ENCODE measurements at regions not wholly inside any gene's neighbourhood (a gene's known extent, or its start where the extent isn't known, plus 50 kb on each side); places are given as distances from the start of the nearest gene placed in this dataset.

- peak overlapping the region; percentile 60 for H2AFZ ChIP-seq (ENCODE audit: low read depth, low read length)
- ATAC-seq (ENCODE audit: insufficient read depth, low read depth) (peak; percentile 78), DNase-seq (peak; percentile 11)
- no peaks in the 10 kb centered on the region for H3K9me3 ChIP-seq (ENCODE audit: insufficient read depth, low read length, severe bottlenecking)
- H3K4me2 ChIP-seq (ENCODE audit: insufficient read depth, low read length) = peak overlapping the region; percentile 15
- H3K27ac ChIP-seq (ENCODE audit: low read length) = peak overlapping the region; percentile 65
- H3K4me1 ChIP-seq (ENCODE audit: insufficient read depth, low read length) = peaks cover 42% of the 10 kb centered on the region
- H3K36me3 ChIP-seq (ENCODE audit: insufficient read depth, low read length) = no peaks in the 10 kb centered on the region
- H3K9ac ChIP-seq (ENCODE audit: low read depth, low read length) = peak overlapping the region; percentile 30; the same call in 1 of the 2 replicates
- no peak overlapping the region for H3K4me3 ChIP-seq (ENCODE audit: low read depth in 1 of 2, low read length in 2 of 2)
- TF ChIP-seq EZH2 (IDR thresholded peaks at IDR 0.05; ENCODE audit: borderline replicate concordance, low read depth, low read length, severe bottlenecking) (no peak), CTCF (IDR thresholded peaks at IDR 0.05; ENCODE audit: borderline replicate concordance, extremely low read depth, low read length, poor library complexity, severe bottlenecking) (no peak)
- no peaks in the 10 kb centered on the region for H4K20me1 ChIP-seq (ENCODE audit: insufficient read depth, low read length)
- no peaks in the 10 kb centered on the region for H3K79me2 ChIP-seq (ENCODE audit: insufficient read depth, low read length)
- no peaks in the 10 kb centered on the region for H3K27me3 ChIP-seq (ENCODE audit: insufficient read depth, low read length, poor library complexity)
These were observed 417.9 kb downstream of the ANKRD7 start for GRCh38 chr7:118642396-118642795.

- Histone ChIP-seq H3K27ac (ENCODE audit: low read length) (peak overlapping the region; percentile 31), H2AFZ (ENCODE audit: low read depth, low read length) (no peak overlapping the region), H4K20me1 (ENCODE audit: insufficient read depth, low read length) (no peaks in the 10 kb centered on the region), H3K36me3 (ENCODE audit: insufficient read depth, low read length) (no peaks in the 10 kb centered on the region), H3K27me3 (ENCODE audit: insufficient read depth, low read length, poor library complexity) (no peaks in the 10 kb centered on the region), H3K9me3 (ENCODE audit: insufficient read depth, low read length, severe bottlenecking) (no peaks in the 10 kb centered on the region), H3K79me2 (ENCODE audit: insufficient read depth, low read length) (no peaks in the 10 kb centered on the region), H3K4me1 (ENCODE audit: insufficient read depth, low read length) (peaks cover 42% of the 10 kb centered on the region), H3K4me3 (ENCODE audit: low read depth in 1 of 2, low read length in 2 of 2) (no peak overlapping the region), H3K9ac (ENCODE audit: low read depth, low read length) (no peak overlapping the region), H3K4me2 (ENCODE audit: insufficient read depth, low read length) (no peak overlapping the region)
- TF ChIP-seq CTCF (IDR thresholded peaks at IDR 0.05; ENCODE audit: borderline replicate concordance, extremely low read depth, low read length, poor library complexity, severe bottlenecking) = no peak
- TF ChIP-seq EZH2 (IDR thresholded peaks at IDR 0.05; ENCODE audit: borderline replicate concordance, low read depth, low read length, severe bottlenecking) = no peak
- ATAC-seq (ENCODE audit: insufficient read depth, low read depth) = no peak
- DNase-seq = no peak
These were observed 419.8 kb downstream of the ANKRD7 start for GRCh38 chr7:118644346-118644745.

GRCh38 chr7:118648002-118648401 lies 423.5 kb downstream of the ANKRD7 start:
- H4K20me1 ChIP-seq (ENCODE audit: insufficient read depth, low read length) = no peaks in the 10 kb centered on the region
- H3K9me3 ChIP-seq (ENCODE audit: insufficient read depth, low read length, severe bottlenecking) = no peaks in the 10 kb centered on the region
- H3K27ac ChIP-seq (ENCODE audit: low read length) = no peak overlapping the region
- H3K9ac ChIP-seq (ENCODE audit: low read depth, low read length) = no peak overlapping the region
- H3K36me3 ChIP-seq (ENCODE audit: insufficient read depth, low read length) = no peaks in the 10 kb centered on the region
- no peak overlapping the region for H3K4me3 ChIP-seq (ENCODE audit: low read depth in 1 of 2, low read length in 2 of 2)
- H3K79me2 ChIP-seq (ENCODE audit: insufficient read depth, low read length) = no peaks in the 10 kb centered on the region
- no peaks in the 10 kb centered on the region for H3K27me3 ChIP-seq (ENCODE audit: insufficient read depth, low read length, poor library complexity)
- H3K4me2 ChIP-seq (ENCODE audit: insufficient read depth, low read length) = no peak overlapping the region
- peaks cover 23% of the 10 kb centered on the region for H3K4me1 ChIP-seq (ENCODE audit: insufficient read depth, low read length)
- DNase-seq = no peak
- peak; percentile 31; the same call in 2 of the 3 replicates for ATAC-seq (ENCODE audit: insufficient read depth, low read depth)
- H2AFZ ChIP-seq (ENCODE audit: low read depth, low read length) = no peak overlapping the region
- TF ChIP-seq EZH2 (IDR thresholded peaks at IDR 0.05; ENCODE audit: borderline replicate concordance, low read depth, low read length, severe bottlenecking) (no peak), CTCF (IDR thresholded peaks at IDR 0.05; ENCODE audit: borderline replicate concordance, extremely low read depth, low read length, poor library complexity, severe bottlenecking) (peak; percentile 30)

All from DND-41 (cell line).